Stimulated activated naive CD8-positive, alpha-beta T cell treated with anti-CD3 and anti-CD28 coated beads, Interleukin-15, amount 100 ng/mL, for 72 hours (primary cell): ENCODE measurements at regions not wholly inside any gene's neighbourhood (a gene's known extent, or its start where the extent isn't known, plus 50 kb on each side); places are given as distances from the start of the nearest gene placed in this dataset.
"Not testable (repeated sequence)": the region's sequence is repeated elsewhere in the genome, so short reads cannot be mapped to it uniquely, and the experiment has no call there.

Experiments used
- ATAC-seq: fragments of 150-1000 bp; cut with Tn5 transposase; 2 replicates; pipeline ENCODE4 v1.10.0; 2021; ENCODE audit warnings: mild to moderate bottlenecking, moderate library complexity
- DNase-seq, 2 donors: peaks; one replicate each; pipeline ENCODE4 v3.0.0; 2021 to 2022
- H3K27ac Mint-ChIP-seq, 2 donors: one replicate each; pipeline ENCODE4 v1.8.0; 2022; ENCODE audit warnings: mild to moderate bottlenecking in 2 of 2, mixed read lengths in 2 of 2, moderate library complexity in 2 of 2
- H3K27me3 Mint-ChIP-seq: one replicate; pipeline ENCODE4 v1.8.0; 2022; ENCODE audit warnings: mixed read lengths
- H3K4me1 Mint-ChIP-seq: one replicate; pipeline ENCODE4 v1.8.0; 2022; ENCODE audit warnings: mild to moderate bottlenecking, mixed read lengths
- H3K4me3 Mint-ChIP-seq, 2 donors: one replicate each; pipeline ENCODE4 v1.8.0; 2022; ENCODE audit warnings: mild to moderate bottlenecking in 2 of 2, mixed read lengths in 2 of 2, moderate library complexity in 1 of 2
- H3K9me3 Mint-ChIP-seq, 2 donors: one replicate each; pipeline ENCODE4 v1.8.0; 2022; ENCODE audit warnings: mixed read lengths in 2 of 2

DNA sequence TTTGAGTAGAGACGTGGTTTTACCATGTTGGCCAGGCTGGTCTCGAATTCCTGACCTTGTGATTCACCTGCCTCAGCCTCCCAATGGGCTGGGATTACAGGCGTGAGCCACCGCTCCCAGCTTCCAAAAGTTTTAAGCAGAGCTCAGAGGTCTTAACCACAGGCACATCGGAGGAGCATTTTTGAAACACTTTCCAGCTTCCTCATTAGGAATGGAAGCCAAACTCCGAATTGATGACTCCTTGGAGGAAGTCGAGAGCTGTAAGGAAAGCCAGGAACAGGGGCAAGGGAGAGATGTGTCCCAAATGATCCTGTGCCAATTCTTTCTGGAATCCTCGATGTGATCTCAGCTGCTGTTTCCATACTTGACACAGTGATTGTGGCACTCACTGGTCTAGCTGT lies 56.2 kb upstream of the CCZ1B start:
- DNase-seq, ATAC-seq, H3K4me1 Mint-ChIP-seq, H3K4me3 Mint-ChIP-seq, H3K27ac Mint-ChIP-seq: not testable (repeated sequence)
- Mint-ChIP-seq H3K27me3 (peaks cover 29% of the 10 kb centered on the region), H3K9me3 (peaks cover 5 to 11% of the 10 kb centered on the region in 2 donors)

DNA sequence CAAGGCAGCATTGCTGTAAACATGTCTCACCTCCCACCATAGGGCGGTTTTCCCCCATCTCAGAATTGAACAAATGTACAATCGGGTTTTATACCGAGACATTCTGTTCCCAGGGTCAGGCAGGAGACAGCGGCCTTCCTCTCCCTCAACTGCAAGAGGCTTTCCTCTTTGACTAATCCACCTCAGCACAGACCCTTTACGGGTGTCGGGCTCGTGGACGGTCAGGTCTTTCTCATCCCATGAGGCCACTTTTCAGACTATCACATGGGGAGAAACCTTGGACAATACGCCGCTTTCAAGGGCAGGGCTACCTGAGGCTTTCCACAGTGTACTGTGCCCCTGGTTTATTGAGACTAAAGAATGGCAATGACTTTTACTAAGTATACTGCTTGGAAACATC lies 57.7 kb upstream of the CCZ1B start:
- peaks cover 29% of the 10 kb centered on the region for H3K27me3 Mint-ChIP-seq
- H3K27ac Mint-ChIP-seq, H3K4me3 Mint-ChIP-seq: not testable (repeated sequence)

DNA sequence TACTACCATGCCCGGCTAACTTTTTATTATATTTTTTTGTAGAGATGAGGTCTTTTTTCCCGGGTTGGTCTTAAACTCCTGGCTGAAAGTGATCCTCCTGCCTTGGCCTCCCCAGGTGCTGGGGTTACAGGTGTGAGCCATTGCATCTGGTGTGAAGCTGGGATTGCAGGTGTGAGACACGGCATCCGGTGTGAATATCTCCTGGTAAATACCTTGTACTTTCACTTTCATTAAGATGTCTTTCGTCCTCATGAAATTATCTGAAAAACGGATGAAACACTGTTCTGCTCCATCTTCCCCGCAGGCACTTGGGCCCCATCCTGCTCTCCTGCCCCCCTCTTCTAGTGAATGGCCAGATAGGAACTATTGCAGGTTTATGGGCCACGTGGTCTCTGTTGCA lies 60.1 kb upstream of the CCZ1B start:
- H3K4me3 Mint-ChIP-seq = no peak overlapping the region
- DNase-seq (no peak), ATAC-seq (no peak)
- peaks cover 4 to 6% of the 10 kb centered on the region in 2 donors for H3K9me3 Mint-ChIP-seq
- peaks cover 12% of the 10 kb centered on the region for H3K27me3 Mint-ChIP-seq
- no peak overlapping the region for H3K27ac Mint-ChIP-seq
- H3K4me1 Mint-ChIP-seq = no peaks in the 10 kb centered on the region

More for the DNA sequence above, 57.7 kb upstream of the CCZ1B start:
- ATAC-seq, H3K4me1 Mint-ChIP-seq, DNase-seq: not testable (repeated sequence)
- peaks cover 5 to 11% of the 10 kb centered on the region in 2 donors for H3K9me3 Mint-ChIP-seq

DNA sequence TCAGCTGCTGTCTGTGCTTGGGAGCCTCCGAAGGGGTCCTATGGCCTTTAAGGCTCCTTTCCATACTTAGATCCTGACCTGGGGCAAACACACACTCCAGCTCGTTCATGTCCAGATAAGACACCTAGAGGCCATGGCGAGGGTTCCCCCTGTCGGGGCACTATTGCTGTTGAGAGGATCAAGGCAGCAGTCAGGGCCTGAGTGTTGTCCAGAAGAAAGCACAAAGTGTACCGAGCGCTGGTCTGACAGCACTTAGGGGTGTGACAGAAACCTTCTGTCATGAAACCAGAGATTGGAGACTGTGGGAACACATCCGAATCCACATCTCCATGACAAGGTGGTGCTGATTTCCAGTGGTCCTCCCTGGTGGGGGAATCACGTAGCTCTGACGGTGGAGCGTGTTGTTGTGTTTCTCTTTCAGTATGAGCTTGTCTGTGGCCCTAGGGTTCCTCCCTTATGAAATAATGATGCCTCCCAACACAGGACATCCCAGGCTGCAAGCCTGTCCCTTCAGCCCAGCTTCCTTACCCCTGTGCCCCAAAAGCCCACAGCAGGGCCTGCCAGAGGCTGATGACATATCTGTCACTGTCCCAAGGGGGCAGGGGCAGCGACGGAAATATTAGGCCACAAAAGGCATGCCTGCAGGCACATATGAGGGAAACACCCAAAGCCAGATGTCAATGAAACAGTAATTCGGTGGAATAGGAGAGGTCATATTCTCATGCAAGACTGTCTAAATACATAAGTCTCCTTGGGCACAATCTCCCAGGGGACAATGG lies 62.4 kb upstream of the CCZ1B start:
- not testable (repeated sequence) for H3K4me1 Mint-ChIP-seq, DNase-seq, H3K27me3 Mint-ChIP-seq, H3K9me3 Mint-ChIP-seq, H3K4me3 Mint-ChIP-seq, ATAC-seq
- peak overlapping the region in 1 of 2 donors; percentile 83 for H3K27ac Mint-ChIP-seq

DNA sequence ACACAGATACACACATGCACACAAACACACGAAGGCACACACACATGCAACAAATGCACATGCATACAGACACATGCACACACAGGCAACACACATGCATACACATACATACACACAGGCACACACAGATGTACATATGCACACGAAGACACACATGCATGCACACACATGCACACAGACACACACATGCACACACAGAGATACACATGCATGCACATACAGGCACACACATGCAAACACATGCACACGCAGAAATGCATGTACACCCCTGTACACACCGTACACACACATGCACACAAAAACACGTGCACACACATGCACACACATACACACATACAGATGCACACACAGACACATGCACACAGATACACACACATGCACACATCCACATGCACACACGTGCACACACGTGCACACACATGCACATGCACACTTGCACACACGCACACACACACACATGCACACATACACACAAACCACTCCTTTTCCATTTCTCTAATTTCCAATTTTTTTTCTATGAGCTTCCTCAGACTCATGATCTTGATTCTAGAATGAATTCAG lies 63.3 kb upstream of the CCZ1B start:
- Mint-ChIP-seq H3K4me3 (no peak overlapping the region), H3K27me3 (no peaks in the 10 kb centered on the region), H3K27ac (no peak overlapping the region), H3K4me1 (no peaks in the 10 kb centered on the region), H3K9me3 (peaks cover 4 to 6% of the 10 kb centered on the region in 2 donors)
- ATAC-seq (no peak), DNase-seq (no peak)

DNA sequence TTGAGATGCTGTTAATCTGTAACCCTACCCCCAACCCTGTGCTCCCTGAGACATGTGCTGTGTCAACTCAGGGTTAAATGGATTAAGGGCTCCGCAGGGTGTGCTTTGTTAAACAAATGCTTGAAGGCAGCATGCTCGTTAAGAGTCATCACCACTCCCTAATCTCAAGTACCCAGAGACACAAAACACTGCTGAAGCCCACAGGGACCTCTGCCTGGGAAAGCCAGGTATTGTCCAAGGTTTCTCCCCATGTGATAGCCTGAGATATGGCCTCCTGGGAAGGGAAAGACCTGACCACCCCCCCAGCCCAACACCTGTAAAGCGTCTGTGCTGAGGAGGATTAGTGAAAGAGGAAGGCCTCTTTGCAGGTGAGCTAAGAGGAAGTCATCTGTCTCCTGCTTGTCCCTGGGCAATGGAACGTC lies 76.0 kb upstream of the CCZ1B start:
- H3K4me1 Mint-ChIP-seq, H3K27ac Mint-ChIP-seq, H3K9me3 Mint-ChIP-seq, H3K27me3 Mint-ChIP-seq, H3K4me3 Mint-ChIP-seq, DNase-seq, ATAC-seq: not testable (repeated sequence)

DNA sequence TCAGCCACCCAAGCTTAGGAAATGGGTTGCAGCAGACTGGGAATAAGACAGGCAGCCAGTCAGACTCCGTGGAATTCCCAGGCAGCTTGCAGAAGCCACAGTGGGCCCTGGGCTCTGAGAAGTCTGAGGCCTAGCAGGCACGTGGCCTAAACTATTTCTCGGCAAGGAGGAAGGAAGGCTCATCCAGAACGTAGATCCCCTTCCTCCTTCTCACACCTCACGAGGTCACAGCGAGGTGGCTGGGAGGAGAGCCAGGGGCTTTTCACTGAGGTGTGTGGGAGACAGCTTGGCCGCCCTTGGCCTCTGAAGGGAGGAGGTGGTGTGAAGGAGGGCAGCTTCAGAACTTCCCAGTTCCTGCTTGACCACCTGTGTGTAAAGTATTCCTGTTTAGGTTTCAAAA lies 77.2 kb upstream of the CCZ1B start:
- not testable (repeated sequence) for H3K4me1 Mint-ChIP-seq, H3K4me3 Mint-ChIP-seq, H3K27me3 Mint-ChIP-seq, ATAC-seq, H3K27ac Mint-ChIP-seq, H3K9me3 Mint-ChIP-seq, DNase-seq

DNA sequence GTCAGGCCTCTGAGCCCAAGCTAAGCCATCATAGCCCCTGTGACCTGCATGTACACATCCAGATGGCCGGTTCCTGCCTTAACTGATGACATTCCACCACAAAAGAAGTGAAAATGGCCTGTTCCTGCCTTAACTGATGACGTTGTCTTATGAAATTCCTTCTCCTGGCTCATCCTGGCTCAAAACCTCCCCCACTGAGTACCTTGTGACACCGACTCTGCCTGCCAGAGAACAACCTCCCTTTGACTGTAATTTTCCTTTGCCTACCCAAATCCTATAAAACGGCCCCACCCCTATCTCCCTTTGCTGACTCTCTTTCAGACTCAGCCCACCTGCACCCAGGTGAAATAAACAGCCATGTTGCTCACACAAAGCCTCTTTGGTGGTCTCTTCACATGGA lies 77.7 kb upstream of the CCZ1B start:
- H3K27me3 Mint-ChIP-seq, H3K27ac Mint-ChIP-seq, H3K4me1 Mint-ChIP-seq, H3K4me3 Mint-ChIP-seq, H3K9me3 Mint-ChIP-seq, DNase-seq, ATAC-seq: not testable (repeated sequence)

DNA sequence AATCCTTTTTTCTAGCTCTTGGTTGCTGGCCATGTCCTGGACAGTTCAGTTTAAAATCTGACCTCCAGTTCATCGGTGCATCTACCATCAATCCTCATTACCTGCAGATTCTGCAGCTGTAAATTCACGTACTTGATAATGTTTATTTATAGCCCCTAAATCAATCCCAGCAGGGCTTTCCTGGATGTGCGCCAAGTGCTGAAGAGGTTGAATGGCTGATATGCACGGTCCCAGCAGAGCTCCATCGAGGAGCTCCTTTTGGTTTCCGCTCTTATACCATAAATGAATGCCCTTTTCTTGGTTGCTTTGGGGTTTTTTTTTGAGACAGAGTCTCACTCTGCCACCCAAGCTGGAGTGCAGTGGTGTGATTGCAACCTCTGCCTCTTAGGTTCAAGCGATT lies 91.2 kb upstream of the CCZ1B start:
- Mint-ChIP-seq H3K27ac (no peak overlapping the region), H3K4me1 (no peaks in the 10 kb centered on the region), H3K9me3 (no peaks in the 10 kb centered on the region), H3K4me3 (no peak overlapping the region), H3K27me3 (peaks cover 9% of the 10 kb centered on the region)
- no peak for DNase-seq
- no peak for ATAC-seq

DNA sequence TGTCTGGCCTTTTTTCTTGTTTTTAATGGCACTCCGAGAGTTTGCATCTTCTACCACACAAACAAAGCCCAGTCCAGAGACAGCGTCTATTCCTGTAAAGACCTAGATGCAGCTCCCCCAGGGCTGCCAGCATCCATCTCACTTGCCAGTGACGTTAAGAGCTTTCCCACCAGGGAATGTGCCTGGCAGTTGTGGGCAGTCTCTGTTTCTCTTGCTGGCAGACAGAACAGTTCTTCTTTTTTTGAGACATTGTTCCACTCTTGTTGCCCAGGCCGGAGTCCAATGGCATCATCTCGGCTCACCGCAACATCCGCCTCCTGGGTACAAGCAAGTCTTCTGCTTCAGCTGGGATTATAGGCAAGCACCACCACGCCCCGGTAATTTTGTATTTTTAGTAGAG lies 93.1 kb upstream of the CCZ1B start:
- DNase-seq, H3K27me3 Mint-ChIP-seq, ATAC-seq, H3K4me3 Mint-ChIP-seq, H3K27ac Mint-ChIP-seq, H3K9me3 Mint-ChIP-seq, H3K4me1 Mint-ChIP-seq: not testable (repeated sequence)

DNA sequence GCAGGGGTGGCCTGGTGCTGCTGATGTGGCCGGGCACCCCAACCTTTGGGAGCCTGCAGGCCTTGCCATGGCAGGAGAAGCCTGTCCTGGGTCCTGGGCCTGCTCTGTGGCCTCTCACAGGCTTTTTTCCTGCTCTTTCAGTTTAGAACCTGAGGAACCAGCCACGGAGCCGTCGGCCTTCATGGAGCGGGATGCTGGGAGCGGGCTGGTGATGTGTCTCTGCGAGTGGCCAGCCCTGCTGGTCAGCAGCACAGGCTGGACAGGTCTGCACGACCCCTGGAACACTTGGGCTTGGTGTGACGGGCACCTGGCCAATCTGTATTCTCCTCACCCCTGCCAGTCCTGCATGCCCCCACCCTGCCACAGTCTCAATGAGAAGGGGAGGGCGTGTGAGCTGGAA lies 98.4 kb upstream of the CCZ1B start:
- DNase-seq, H3K4me3 Mint-ChIP-seq, H3K9me3 Mint-ChIP-seq, H3K27me3 Mint-ChIP-seq, ATAC-seq: not testable (repeated sequence)
- peak overlapping the region in 1 of 2 donors; percentile 19 for H3K27ac Mint-ChIP-seq
- H3K4me1 Mint-ChIP-seq = peaks cover 11% of the 10 kb centered on the region

DNA sequence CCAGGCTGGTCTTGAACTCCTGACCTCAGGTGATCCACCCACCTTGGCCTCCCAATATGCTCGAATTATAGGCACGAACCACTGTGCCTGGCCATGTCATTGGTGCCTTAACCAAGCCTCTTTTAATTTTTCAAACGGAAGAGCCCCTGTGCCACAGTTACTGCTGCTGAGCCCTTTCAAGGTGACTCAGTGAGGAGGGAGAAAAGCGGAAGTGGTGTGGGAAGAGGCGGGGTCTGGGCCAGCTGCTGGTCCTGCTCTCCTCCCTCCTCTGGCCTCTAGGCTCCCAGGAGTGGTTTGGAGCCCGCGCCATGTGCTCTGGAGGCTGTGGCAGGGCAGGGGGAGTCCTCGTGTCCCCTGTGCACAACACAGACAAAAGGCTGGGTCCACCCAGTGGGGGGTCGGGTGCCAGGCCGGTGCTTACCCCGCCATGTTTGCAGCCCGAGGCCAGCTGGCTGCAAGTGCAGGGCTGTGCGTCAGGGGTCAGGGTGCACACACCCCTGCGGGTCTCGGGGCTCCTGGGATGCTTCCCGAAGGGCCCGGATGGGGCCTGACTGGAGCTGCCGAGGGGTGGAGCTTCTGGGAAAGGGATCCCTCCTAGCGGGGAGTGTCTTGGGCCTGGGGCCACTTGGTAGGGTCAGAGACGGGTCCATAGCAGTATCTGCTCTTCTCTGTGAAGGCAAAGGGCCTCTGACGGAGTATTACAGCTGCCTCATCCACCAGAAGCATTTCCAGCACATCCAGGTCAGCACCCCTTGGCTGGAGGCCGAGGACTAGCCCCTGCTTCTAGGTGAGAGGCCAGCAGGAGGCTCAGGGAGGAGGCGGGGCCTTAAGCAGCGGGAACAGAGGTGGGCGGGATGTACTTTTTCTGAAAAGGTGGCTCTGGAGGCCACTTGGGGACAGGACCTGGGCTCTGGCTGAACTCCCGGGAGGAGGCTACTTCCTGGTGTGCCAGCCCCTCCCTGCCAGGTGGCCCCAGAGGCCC lies 100.4 kb upstream of the CCZ1B start:
- Mint-ChIP-seq H3K4me1 (peaks cover 24% of the 10 kb centered on the region), H3K27ac (peak overlapping the region; percentile 19 to 57)
- not testable (repeated sequence) for H3K27me3 Mint-ChIP-seq, H3K4me3 Mint-ChIP-seq, H3K9me3 Mint-ChIP-seq, ATAC-seq
- DNase-seq = peak in 1 of 2 donors; percentile 44

DNA sequence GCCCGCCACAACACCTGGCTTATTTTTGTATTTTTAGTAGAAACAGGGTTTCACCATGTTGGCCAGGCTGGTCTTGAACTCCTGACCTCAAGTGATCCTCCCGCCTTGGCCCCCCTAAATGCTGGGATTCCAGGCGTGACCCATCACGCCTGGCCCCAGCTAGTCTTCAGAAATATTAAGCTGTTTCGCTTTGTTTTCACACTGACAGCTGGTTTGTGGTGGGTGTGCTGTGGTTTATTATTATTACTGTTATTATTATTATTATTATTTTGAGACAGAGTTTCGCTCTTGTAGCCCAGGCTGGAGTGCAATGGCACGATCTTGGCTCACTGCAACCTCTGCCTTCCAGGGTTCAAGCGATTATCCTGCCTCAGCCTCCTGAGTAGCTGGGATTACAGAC lies 101.6 kb upstream of the CCZ1B start:
- not testable (repeated sequence) for H3K4me3 Mint-ChIP-seq, DNase-seq, H3K27ac Mint-ChIP-seq, ATAC-seq, H3K9me3 Mint-ChIP-seq, H3K27me3 Mint-ChIP-seq
- peaks cover 24% of the 10 kb centered on the region for H3K4me1 Mint-ChIP-seq

DNA sequence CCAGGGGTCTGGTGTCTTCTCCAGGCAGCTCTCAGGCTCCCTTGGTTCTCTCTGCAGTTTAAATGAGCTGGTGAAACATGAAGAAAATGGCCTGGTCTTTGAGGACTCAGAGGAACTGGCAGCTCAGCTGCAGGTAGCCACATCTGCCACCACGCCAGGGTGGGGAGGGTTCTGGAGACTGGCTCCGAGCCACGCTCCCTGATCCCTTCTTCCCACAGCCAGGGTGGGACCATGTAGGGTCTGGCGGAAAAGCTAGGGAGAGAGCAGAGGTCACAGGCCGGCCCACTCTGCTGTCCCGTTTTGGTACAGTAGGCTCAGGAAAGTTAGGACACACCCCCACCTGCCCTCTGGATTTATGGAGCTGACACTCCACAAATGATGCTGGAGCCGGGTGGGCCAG lies 103.5 kb upstream of the CCZ1B start:
- DNase-seq, H3K27me3 Mint-ChIP-seq, H3K9me3 Mint-ChIP-seq, ATAC-seq, H3K27ac Mint-ChIP-seq: not testable (repeated sequence)
- peaks cover 24% of the 10 kb centered on the region for H3K4me1 Mint-ChIP-seq
- peak overlapping the region in 1 of 2 donors; percentile 33 for H3K4me3 Mint-ChIP-seq

DNA sequence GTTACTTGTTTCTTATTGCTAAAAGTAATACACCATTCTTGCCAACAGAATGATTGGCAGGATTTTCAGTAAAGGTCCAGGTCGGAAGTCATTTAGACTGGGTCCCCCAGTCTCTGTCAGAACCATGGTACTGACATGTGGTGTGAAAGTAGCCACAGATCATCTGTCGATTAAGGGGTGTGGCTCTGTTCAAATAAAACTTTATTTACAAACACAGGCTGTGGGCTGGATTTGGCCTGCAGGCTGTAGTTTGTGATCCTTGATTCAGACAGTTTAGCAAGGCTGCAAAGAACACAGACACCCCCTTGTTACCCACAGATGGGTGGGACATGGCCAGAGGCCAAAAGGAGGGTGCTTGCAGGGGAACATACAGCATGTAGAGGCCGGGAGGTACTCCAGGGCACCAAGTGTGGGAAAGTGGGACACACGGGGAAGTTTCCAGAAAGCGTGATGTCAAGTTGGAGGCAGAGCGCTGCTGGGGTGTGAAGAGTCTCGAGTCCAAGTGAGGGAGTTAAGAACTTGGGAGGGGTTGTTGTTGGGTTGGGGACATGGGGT lies 104.1 kb upstream of the CCZ1B start:
- not testable (repeated sequence) for H3K9me3 Mint-ChIP-seq, ATAC-seq, H3K27me3 Mint-ChIP-seq, DNase-seq, H3K27ac Mint-ChIP-seq, H3K4me3 Mint-ChIP-seq
- peaks cover 24% of the 10 kb centered on the region for H3K4me1 Mint-ChIP-seq
